ENCODE measurements at regions not wholly inside any gene's neighbourhood (a gene's known extent, or its start where the extent isn't known, plus 50 kb on each side); places are given as distances from the start of the nearest gene placed in this dataset.

GRCh38 chr20:22339091-22339881, 245.1 kb downstream of the FOXA2 start:
- TF ChIP-seq EGR1 (IDR thresholded peaks at IDR 0.05; ENCODE audit: low read depth in 2 of 2) (no peak), RAD21 (IDR thresholded peaks at IDR 0.05) (peak; percentile 95 to 98), CTCF (IDR thresholded peaks at IDR 0.05; ENCODE audit: low read depth, low read length, missing input control) (peak; percentile 75), JUND (IDR thresholded peaks at IDR 0.05) (no peak), TAF1 (conservative IDR thresholded peaks at IDR 0.05) (no peak), ATF3 (IDR thresholded peaks at IDR 0.05) (no peak), MAX (IDR thresholded peaks at IDR 0.05) (no peak), HNF4G (IDR thresholded peaks at IDR 0.05) (no peak)

All from liver (tissue), 3 donors.